HCT116 (cell line): ENCODE measurements at regions not wholly inside any gene's neighbourhood (a gene's known extent, or its start where the extent isn't known, plus 50 kb on each side); places are given as distances from the start of the nearest gene placed in this dataset.

Source experiments
- ATAC-seq: fragments of 200-7000 bp; cut with Tn5 transposase; 2 replicates; pipeline ENCODE4 v1.9.1; 2020; ENCODE audit warnings: mild to moderate bottlenecking, moderate library complexity
- BruUV-seq: library from RNA; stranded (reverse); fragments of 400-500 nt; replicated peaks from 2 replicates; lab custom pipeline; 2021; lab: Mats Ljungman, UMichigan
- CTCF ChIA-PET: fragments of 300-600 bp; sonication (Branson Sonifier 250); formaldehyde crosslinking; loops from one replicate; lab custom pipeline; 2021; ENCODE audit warnings: antibody characterized with exemption; lab: Charles Lee
- POLR2A ChIA-PET: fragments of 300-600, 350-600 bp; sonication (Branson Sonifier 250); formaldehyde crosslinking; loops from one replicate; lab custom pipeline; 2021; ENCODE audit warnings: antibody characterized with exemption; lab: Charles Lee
- RAD21 ChIA-PET, 2 experiments: fragments of 300-600 bp; sonication (Branson Sonifier 250); formaldehyde crosslinking; loops; one replicate each; lab custom pipeline; 2023; ENCODE audit warnings: low total read pairs in 2 of 2; ENCODE audit not compliant: uncharacterized antibody in 2 of 2, unreplicated experiment in 2 of 2, low non-redundant PET in 1 of 2; lab: Charles Lee
- DNase-seq: peaks from one replicate; pipeline ENCODE4 v3.0.0-alpha.2; 2010; ENCODE audit warnings: low read depth, low spot score
- H2AFZ ChIP-seq: fragments of 200-600 bp; shearing (Covaris generic), sonication (generic); 2 replicates; pipeline ENCODE4 v1.6.1; 2017; ENCODE audit warnings: low read depth, mixed run types, mixed read lengths, antibody characterized with exemption, low read length; ENCODE audit not compliant: poor library complexity, severe bottlenecking
- H3K27ac ChIP-seq: 2 replicates; pipeline ENCODE4 v1.5.1; 2012; ENCODE audit warnings: low read depth, low read length
- H3K27me3 ChIP-seq: fragments of 200-600 bp; sonication (generic); 2 replicates; pipeline ENCODE4 v1.6.1; 2016; ENCODE audit warnings: mixed run types, low read length, mixed read lengths; ENCODE audit not compliant: insufficient read depth
- H3K36me3 ChIP-seq, 2 experiments: fragments of 200-500 bp in 1 of 2; fragments of 200-600 bp in 1 of 2; sonication (Bioruptor generic) in 1 of 2; sonication (generic) in 1 of 2; 2 replicates each; pipeline versions ENCODE4 v1.5.1 to v1.6.1; 2014 to 2016; ENCODE audit warnings: low read length in 2 of 2, inconsistent platforms in 1 of 2, mixed read lengths in 1 of 2, mixed run types in 1 of 2; ENCODE audit not compliant: insufficient read depth in 2 of 2, control insufficient read depth in 1 of 2
- H3K4me1 ChIP-seq, 2 experiments: fragments of 200-600 bp in 1 of 2; sonication (generic) in 1 of 2; 2 replicates each; pipeline versions ENCODE4 v1.5.1 to v1.6.1; 2012 to 2017; ENCODE audit warnings: low read length in 2 of 2, inconsistent platforms in 1 of 2, mild to moderate bottlenecking in 1 of 2, mixed read lengths in 1 of 2, mixed run types in 1 of 2, moderate library complexity in 1 of 2; ENCODE audit not compliant: insufficient read depth in 2 of 2, control insufficient read depth in 1 of 2
- H3K4me2 ChIP-seq: fragments of 200-600 bp; sonication (generic); 2 replicates; pipeline ENCODE4 v1.6.1; 2017; ENCODE audit warnings: mixed run types, low read length, mixed read lengths
- H3K4me3 ChIP-seq, 2 experiments: fragments of 200-600 bp in 1 of 2; sonication (generic) in 1 of 2; replicated peaks in 1 of 2; 2 replicates each; pipeline ENCODE4 v1.5.1; 2011 to 2016; ENCODE audit warnings: low read length in 2 of 2, control low read depth in 1 of 2, low read depth in 1 of 2, mild to moderate bottlenecking in 1 of 2, mixed read lengths in 1 of 2, mixed run types in 1 of 2
- H3K79me2 ChIP-seq: fragments of 200-600 bp; sonication (generic); 2 replicates; pipeline ENCODE4 v1.6.1; 2017; ENCODE audit warnings: mild to moderate bottlenecking, mixed run types, low read length, moderate library complexity, mixed read lengths; ENCODE audit not compliant: insufficient read depth
- H3K9ac ChIP-seq: fragments of 200-600 bp; sonication (generic); 2 replicates; pipeline ENCODE4 v1.6.1; 2016; ENCODE audit warnings: low read length, mixed read lengths
- H3K9me2 ChIP-seq: fragments of 200-600 bp; sonication (generic), shearing (Covaris generic); 2 replicates; pipeline ENCODE4 v1.6.1; 2017; ENCODE audit warnings: mixed run types, mild to moderate bottlenecking, moderate library complexity; ENCODE audit not compliant: insufficient read depth
- H3K9me3 ChIP-seq, 2 experiments: fragments of 200-500 bp in 1 of 2; fragments of 200-600 bp in 1 of 2; sonication (Bioruptor generic) in 1 of 2; sonication (generic) in 1 of 2; 2 replicates each; pipeline ENCODE4 v1.6.1; 2014 to 2017; ENCODE audit warnings: low read length in 2 of 2, mixed read lengths in 2 of 2, inconsistent platforms in 1 of 2, low read depth in 1 of 2, mild to moderate bottlenecking in 1 of 2, mixed run types in 1 of 2, moderate library complexity in 1 of 2; ENCODE audit not compliant: control insufficient read depth in 1 of 2, insufficient read depth in 1 of 2
- H4K20me1 ChIP-seq: fragments of 200-600 bp; sonication (generic), shearing (Covaris generic); 2 replicates; pipeline ENCODE4 v1.6.1; 2017; ENCODE audit warnings: mixed run types, mild to moderate bottlenecking, moderate library complexity; ENCODE audit not compliant: insufficient read depth
- ATF3 ChIP-seq: IDR thresholded peaks from 2 replicates; pipeline ENCODE4 v1.6.1; 2012
- CEBPB ChIP-seq: IDR thresholded peaks from 2 replicates; pipeline ENCODE4 v1.6.1; 2012; ENCODE audit warnings: low read depth
- CTCF ChIP-seq, 3 experiments: fragments of 200-600 bp in 1 of 3; sonication (generic) in 1 of 3; IDR thresholded peaks in 2 of 3; conservative IDR thresholded peaks in 1 of 3; 2 replicates each; pipeline ENCODE4 v1.5.1; 2012 to 2017; ENCODE audit warnings: low read depth in 2 of 3, low read length in 2 of 3, antibody characterized with exemption in 1 of 3, borderline replicate concordance in 1 of 3, control low read depth in 1 of 3, mild to moderate bottlenecking in 1 of 3, mixed read lengths in 1 of 3, mixed run types in 1 of 3, moderate library complexity in 1 of 3; ENCODE audit not compliant: insufficient read depth in 1 of 3
- EGR1 ChIP-seq: IDR thresholded peaks from 2 replicates; pipeline ENCODE4 v1.6.1; 2012; ENCODE audit warnings: low read depth
- EZH2phosphoT487 ChIP-seq: fragments of 200-600 bp; IDR thresholded peaks from 2 replicates; pipeline ENCODE4 v1.6.1; 2018; ENCODE audit warnings: antibody characterized with exemption, borderline replicate concordance
- FOSL1 ChIP-seq: IDR thresholded peaks from 2 replicates; pipeline ENCODE4 v1.6.1; 2012; ENCODE audit warnings: low read depth
- JUND ChIP-seq: IDR thresholded peaks from 2 replicates; pipeline ENCODE4 v1.6.1; 2012
- POLR2A ChIP-seq: IDR thresholded peaks from 2 replicates; pipeline ENCODE4 v1.7.0; 2011; ENCODE audit warnings: borderline replicate concordance; ENCODE audit not compliant: insufficient read depth, insufficient read length; ENCODE audit errors: extremely low read depth
- RAD21 ChIP-seq: IDR thresholded peaks from 2 replicates; pipeline ENCODE4 v1.6.1; 2012; ENCODE audit warnings: low read depth, mild to moderate bottlenecking
- REST ChIP-seq: IDR thresholded peaks from 2 replicates; pipeline ENCODE4 v1.6.1; 2012; ENCODE audit warnings: low read depth
- SIN3A ChIP-seq: IDR thresholded peaks from 2 replicates; pipeline ENCODE4 v1.6.1; 2012; ENCODE audit warnings: low read depth
- SP1 ChIP-seq: IDR thresholded peaks from 2 replicates; pipeline ENCODE4 v1.6.1; 2012; ENCODE audit warnings: low read depth
- SRF ChIP-seq: IDR thresholded peaks from 2 replicates; pipeline ENCODE4 v1.6.1; 2012; ENCODE audit warnings: low read depth
- ZBTB33 ChIP-seq: IDR thresholded peaks from 2 replicates; pipeline ENCODE4 v1.6.1; 2011; ENCODE audit warnings: mild to moderate bottlenecking, low read length, moderate library complexity; ENCODE audit not compliant: insufficient replicate concordance; ENCODE audit errors: extremely low read depth
- ZFX ChIP-seq: fragments of 450-650 bp; IDR thresholded peaks from 2 replicates; pipeline ENCODE4 v1.6.1; 2017
- ZNF274 ChIP-seq: fragments of 200-500 bp; sonication (Bioruptor generic); IDR thresholded peaks from 2 replicates; pipeline ENCODE4 v1.6.1; 2014; ENCODE audit warnings: mild to moderate bottlenecking, low read depth, low read length, inconsistent platforms
- intact Hi-C: fragments of 100-400 bp; cut with micrococcal nuclease; formaldehyde crosslinking; loops from 2 replicates; pipeline ENCODE4 v1.10.0; 2022
- TF ChIP-seq, protein P1 (sequence below): IDR thresholded peaks from 2 replicates; pipeline ENCODE4 v1.6.1; 2012

DNA sequence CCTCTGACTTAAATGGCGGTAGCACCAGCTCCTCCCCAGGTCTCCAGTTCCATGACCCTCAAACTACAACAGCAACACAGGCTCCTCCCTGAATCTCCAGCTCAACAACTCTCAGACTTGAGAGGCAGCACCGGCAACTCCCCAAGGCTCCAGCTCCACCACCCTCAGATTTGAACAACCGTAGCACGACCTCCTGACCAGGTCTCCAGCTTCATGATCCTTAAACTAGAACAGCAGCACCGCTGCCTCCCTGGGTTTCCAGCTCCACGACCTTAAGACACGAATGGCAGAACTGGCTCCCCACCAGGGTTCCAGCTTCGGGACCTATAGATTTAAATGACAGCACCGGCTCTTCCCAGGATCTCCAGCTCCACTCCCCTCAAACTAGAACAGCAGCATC lies 325.8 kb downstream of the PREX1 start:
- H4K20me1 ChIP-seq: no peaks in the 10 kb centered on the region
- ChIA-PET CTCF (no interaction called here), RAD21 (no interaction called here), POLR2A (no interaction called here)
- H3K4me1 ChIP-seq: no peaks in the 10 kb centered on the region
- BruUV-seq: no TSS peak
- no peak overlapping the region for H3K4me3 ChIP-seq
- no peak overlapping the region for H3K4me2 ChIP-seq
- no peaks in the 10 kb centered on the region for H3K79me2 ChIP-seq
- intact Hi-C loops: no loop called here
- no peak overlapping the region for H2AFZ ChIP-seq
- no peak overlapping the region for H3K9ac ChIP-seq
- DNase-seq: no peak
- TF ChIP-seq ZFX (no peak), JUND (no peak), RAD21 (no peak), CEBPB (no peak), ATF3 (no peak), POLR2A (no peak), EGR1 (no peak), ZNF274 (no peak), SIN3A (no peak), FOSL1 (no peak), SP1 (no peak), CTCF (IDR thresholded peaks at IDR 0.05 in 2 of 3, conservative IDR thresholded peaks at IDR 0.05 in 1 of 3; ENCODE audit: borderline replicate concordance in 1 of 3, insufficient read depth in 1 of 3, low read depth in 2 of 3, low read length in 2 of 3) (no peak), ZBTB33 (no peak), SRF (no peak), REST (no peak), EZH2phosphoT487 (no peak)
- TF ChIP-seq, protein P1, sequence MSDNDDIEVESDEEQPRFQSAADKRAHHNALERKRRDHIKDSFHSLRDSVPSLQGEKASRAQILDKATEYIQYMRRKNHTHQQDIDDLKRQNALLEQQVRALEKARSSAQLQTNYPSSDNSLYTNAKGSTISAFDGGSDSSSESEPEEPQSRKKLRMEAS: no peak
- no peaks in the 10 kb centered on the region for H3K36me3 ChIP-seq
- H3K9me2 ChIP-seq: no peaks in the 10 kb centered on the region
- no peaks in the 10 kb centered on the region for H3K9me3 ChIP-seq
- H3K27ac ChIP-seq: no peak overlapping the region
- no peak for ATAC-seq
- H3K27me3 ChIP-seq: peaks cover 31% of the 10 kb centered on the region
